PFSK-1 (cell line): ENCODE measurements at regions not wholly inside any gene's neighbourhood (a gene's known extent, or its start where the extent isn't known, plus 50 kb on each side); places are given as distances from the start of the nearest gene placed in this dataset.

ENCODE experiments used
- FOXP2 ChIP-seq: optimal IDR thresholded peaks from 2 replicates; pipeline ENCODE3; 2011; ENCODE audit warnings: borderline replicate concordance, control low read depth, inconsistent platforms; ENCODE audit not compliant: insufficient read depth; ENCODE audit errors: extremely low read length, extremely low read depth
- POLR2AphosphoS5 ChIP-seq: IDR thresholded peaks from 2 replicates; pipeline ENCODE4 v1.6.1; 2012; ENCODE audit warnings: low read depth, mild to moderate bottlenecking, control low read depth, low read length, moderate library complexity
- REST ChIP-seq, 2 experiments: IDR thresholded peaks; 2 replicates each; pipeline versions ENCODE4 v1.6.1 to v1.8.0; 2011 to 2012; ENCODE audit warnings: low read depth in 2 of 2, low read length in 2 of 2, control low read depth in 1 of 2, inconsistent platforms in 1 of 2, mild to moderate bottlenecking in 1 of 2, moderate library complexity in 1 of 2; ENCODE audit not compliant: insufficient read depth in 1 of 2
- SIN3A ChIP-seq: IDR thresholded peaks from 2 replicates; pipeline ENCODE4 v1.6.1; 2012; ENCODE audit warnings: mild to moderate bottlenecking, low read length, moderate library complexity, borderline replicate concordance; ENCODE audit not compliant: insufficient read depth
- TAF1 ChIP-seq: IDR thresholded peaks from 2 replicates; pipeline ENCODE4 v1.6.1; 2012; ENCODE audit warnings: low read length, control low read depth, borderline replicate concordance; ENCODE audit not compliant: insufficient read depth

- TF ChIP-seq REST (IDR thresholded peaks at IDR 0.05; ENCODE audit: insufficient read depth in 1 of 2, low read depth in 2 of 2, low read length in 2 of 2) (no peak), FOXP2 (no peak), TAF1 (no peak), POLR2AphosphoS5 (no peak), SIN3A (no peak)
Observed at GRCh38 chr18:60669938-60670337, 297.4 kb upstream of the MC4R start.

GRCh38 chr18:60671021-60671420 lies 298.4 kb upstream of the MC4R start:
- TF ChIP-seq TAF1 (no peak), REST (IDR thresholded peaks at IDR 0.05; ENCODE audit: insufficient read depth in 1 of 2, low read depth in 2 of 2, low read length in 2 of 2) (no peak), FOXP2 (no peak), POLR2AphosphoS5 (no peak), SIN3A (no peak)

GRCh38 chr18:60675126-60675525 lies 302.6 kb upstream of the MC4R start:
- TF ChIP-seq SIN3A (no peak), POLR2AphosphoS5 (no peak), FOXP2 (no peak), REST (IDR thresholded peaks at IDR 0.05; ENCODE audit: insufficient read depth in 1 of 2, low read depth in 2 of 2, low read length in 2 of 2) (no peak), TAF1 (no peak)

GRCh38 chr18:60675801-60676200 lies 303.2 kb upstream of the MC4R start:
- TF ChIP-seq POLR2AphosphoS5: no peak
- no peak for TF ChIP-seq REST (IDR thresholded peaks at IDR 0.05; ENCODE audit: insufficient read depth in 1 of 2, low read depth in 2 of 2, low read length in 2 of 2)
- TF ChIP-seq SIN3A: no peak
- TF ChIP-seq TAF1: no peak
- no peak for TF ChIP-seq FOXP2

GRCh38 chr18:60676815-60677214 lies 304.2 kb upstream of the MC4R start:
- TF ChIP-seq TAF1: no peak
- no peak for TF ChIP-seq SIN3A
- no peak for TF ChIP-seq REST (IDR thresholded peaks at IDR 0.05; ENCODE audit: insufficient read depth in 1 of 2, low read depth in 2 of 2, low read length in 2 of 2)
- no peak for TF ChIP-seq FOXP2
- no peak for TF ChIP-seq POLR2AphosphoS5
